ENCODE measurements at regions not wholly inside any gene's neighbourhood (a gene's known extent, or its start where the extent isn't known, plus 50 kb on each side); places are given as distances from the start of the nearest gene placed in this dataset.

DNA sequence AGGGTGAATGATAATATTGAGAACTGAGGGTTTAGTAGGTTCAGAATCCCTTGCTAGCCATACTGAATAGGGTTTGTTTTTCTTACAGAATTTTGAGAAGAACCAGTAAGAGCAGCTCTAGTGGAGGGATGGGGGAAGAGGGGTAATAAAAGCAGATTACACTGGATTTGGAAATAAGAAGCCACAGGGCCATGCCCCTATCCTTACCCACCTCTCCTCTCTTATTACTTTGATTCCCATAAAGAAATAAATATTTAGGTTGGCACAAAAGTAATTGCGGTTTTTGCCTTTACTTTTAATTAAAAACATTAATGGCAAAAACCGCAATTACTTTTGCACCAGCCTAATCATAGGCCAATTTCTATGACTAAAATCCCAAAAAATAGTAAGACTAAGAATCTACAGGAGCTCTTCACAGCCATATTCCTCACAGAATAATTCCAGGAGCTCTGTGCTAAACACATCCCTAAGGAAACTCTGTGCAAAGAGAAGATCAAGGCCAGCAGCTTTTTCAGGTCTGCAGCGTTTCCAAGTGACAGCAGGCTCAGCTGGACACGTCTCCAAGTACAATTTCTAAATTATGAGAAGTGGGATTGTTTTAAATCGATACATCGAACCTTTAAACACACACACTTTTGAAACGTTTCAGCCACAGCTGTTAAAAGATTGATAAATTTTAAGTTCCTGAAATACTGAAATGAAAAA is 58.4 kb upstream of the RTN4 start:
- no peak overlapping the region for H3K4me2 ChIP-seq (ENCODE audit: low read depth, low read length, poor library complexity, severe bottlenecking)
- H3K27ac ChIP-seq (ENCODE audit: low read length), result no peak overlapping the region
- H2AFZ ChIP-seq (ENCODE audit: low read length), result no peak overlapping the region
- DNase-seq, result no peak
- H3K9me2 ChIP-seq (replicated peaks; ENCODE audit: insufficient read depth, low read length), result no peaks in the 10 kb centered on the region
- H3K27me3 ChIP-seq (ENCODE audit: low read length), result no peaks in the 10 kb centered on the region
- H3K36me3 ChIP-seq (ENCODE audit: insufficient read depth, low read length), result no peaks in the 10 kb centered on the region
- H3K4me1 ChIP-seq (ENCODE audit: low read length), result peaks cover 11% of the 10 kb centered on the region
- no peak overlapping the region for H3K9ac ChIP-seq (ENCODE audit: low read length)
- no peak overlapping the region for H3K4me3 ChIP-seq (ENCODE audit: low read length)
- no peaks in the 10 kb centered on the region for H4K20me1 ChIP-seq (ENCODE audit: insufficient read depth, low read depth, low read length)
- H3K9me3 ChIP-seq (ENCODE audit: low read length), result no peaks in the 10 kb centered on the region
- H3K79me2 ChIP-seq (ENCODE audit: low read length), result no peaks in the 10 kb centered on the region

DNA sequence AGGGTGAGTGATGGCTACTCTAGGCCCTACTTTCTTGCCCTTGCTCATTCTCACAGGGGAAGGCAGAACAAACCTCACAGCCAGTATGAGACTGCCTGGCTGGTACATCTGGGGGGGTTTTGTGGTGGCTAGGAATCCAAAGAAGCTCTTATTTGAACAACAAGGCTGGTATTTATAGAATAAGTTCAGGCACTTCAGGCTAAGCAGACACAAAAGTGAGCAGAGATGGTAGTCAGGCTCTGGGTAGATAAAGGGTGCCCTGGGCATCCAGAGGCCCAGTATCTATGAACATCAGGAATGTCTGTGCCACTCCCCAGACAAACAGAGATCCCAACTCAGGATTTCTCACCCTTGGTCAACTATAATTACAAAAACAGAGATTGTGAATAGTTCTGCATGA is 57.2 kb upstream of the RTN4 start:
- no peak overlapping the region for H3K9ac ChIP-seq (ENCODE audit: low read length)
- no peaks in the 10 kb centered on the region for H3K27me3 ChIP-seq (ENCODE audit: low read length)
- H3K4me3 ChIP-seq (ENCODE audit: low read length), result no peak overlapping the region
- no peaks in the 10 kb centered on the region for H4K20me1 ChIP-seq (ENCODE audit: insufficient read depth, low read depth, low read length)
- H3K79me2 ChIP-seq (ENCODE audit: low read length), result no peaks in the 10 kb centered on the region
- no peaks in the 10 kb centered on the region for H3K36me3 ChIP-seq (ENCODE audit: insufficient read depth, low read length)
- peaks cover 3% of the 10 kb centered on the region for H3K4me1 ChIP-seq (ENCODE audit: low read length)
- no peak for DNase-seq
- no peak overlapping the region for H3K4me2 ChIP-seq (ENCODE audit: low read depth, low read length, poor library complexity, severe bottlenecking)
- no peaks in the 10 kb centered on the region for H3K9me3 ChIP-seq (ENCODE audit: low read length)
- H3K27ac ChIP-seq (ENCODE audit: low read length), result no peak overlapping the region
- peak overlapping the region; percentile 11; the same call in 1 of the 2 replicates for H2AFZ ChIP-seq (ENCODE audit: low read length)
- H3K9me2 ChIP-seq (replicated peaks; ENCODE audit: insufficient read depth, low read length), result no peaks in the 10 kb centered on the region

DNA sequence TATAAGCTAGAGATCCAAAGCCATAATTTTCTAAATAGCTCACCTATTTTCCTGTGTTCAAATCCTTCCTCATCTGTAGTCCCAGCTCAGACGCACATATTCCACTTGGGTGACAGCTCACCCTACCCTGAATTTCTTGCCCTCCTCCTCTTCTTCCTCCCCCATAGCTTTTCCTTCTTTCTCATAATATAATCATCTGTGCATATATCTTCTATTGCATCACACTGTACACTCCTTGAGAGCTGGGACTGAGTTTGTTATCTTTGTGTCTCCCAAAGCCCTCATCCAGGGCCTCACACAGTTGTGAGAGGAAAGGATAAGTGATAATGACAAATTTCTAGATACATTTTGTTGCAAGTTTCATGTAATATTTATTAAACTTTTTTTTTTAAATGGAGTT is 55.9 kb upstream of the RTN4 start:
- DNase-seq, result no peak
- Histone ChIP-seq H3K4me1 (ENCODE audit: low read length) (no peaks in the 10 kb centered on the region), H3K27ac (ENCODE audit: low read length) (no peak overlapping the region), H3K9ac (ENCODE audit: low read length) (no peak overlapping the region), H3K4me2 (ENCODE audit: low read depth, low read length, poor library complexity, severe bottlenecking) (no peak overlapping the region), H3K36me3 (ENCODE audit: insufficient read depth, low read length) (no peaks in the 10 kb centered on the region), H2AFZ (ENCODE audit: low read length) (no peak overlapping the region), H3K4me3 (ENCODE audit: low read length) (no peak overlapping the region), H3K79me2 (ENCODE audit: low read length) (no peaks in the 10 kb centered on the region), H4K20me1 (ENCODE audit: insufficient read depth, low read depth, low read length) (no peaks in the 10 kb centered on the region), H3K27me3 (ENCODE audit: low read length) (no peaks in the 10 kb centered on the region), H3K9me2 (replicated peaks; ENCODE audit: insufficient read depth, low read length) (no peaks in the 10 kb centered on the region), H3K9me3 (ENCODE audit: low read length) (no peaks in the 10 kb centered on the region)

DNA sequence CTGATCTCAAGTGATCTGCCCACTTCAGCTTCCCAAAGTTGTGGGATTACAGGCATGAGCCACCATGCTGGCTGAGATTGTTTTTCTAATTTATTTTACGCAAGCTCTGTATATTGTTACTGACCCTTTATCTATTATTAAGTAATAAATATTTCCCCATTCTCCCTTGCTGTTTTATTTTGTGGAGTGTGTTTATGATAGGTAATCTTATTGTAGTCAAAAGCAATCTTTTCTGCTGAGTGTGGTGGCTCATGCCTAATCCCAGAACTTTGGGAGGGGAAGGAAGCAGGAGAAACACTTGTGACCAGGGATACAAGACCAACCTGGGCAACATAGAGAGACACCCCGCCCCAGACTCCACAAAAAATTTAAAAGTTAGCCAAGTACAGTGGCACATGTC is 55.2 kb upstream of the RTN4 start:
- Histone ChIP-seq H3K4me2 (ENCODE audit: low read depth, low read length, poor library complexity, severe bottlenecking) (no peak overlapping the region), H3K36me3 (ENCODE audit: insufficient read depth, low read length) (no peaks in the 10 kb centered on the region), H3K9me2 (replicated peaks; ENCODE audit: insufficient read depth, low read length) (no peaks in the 10 kb centered on the region), H3K79me2 (ENCODE audit: low read length) (no peaks in the 10 kb centered on the region), H2AFZ (ENCODE audit: low read length) (no peak overlapping the region), H4K20me1 (ENCODE audit: insufficient read depth, low read depth, low read length) (no peaks in the 10 kb centered on the region), H3K4me1 (ENCODE audit: low read length) (peaks cover 3% of the 10 kb centered on the region), H3K27ac (ENCODE audit: low read length) (no peak overlapping the region), H3K27me3 (ENCODE audit: low read length) (no peaks in the 10 kb centered on the region), H3K9me3 (ENCODE audit: low read length) (no peaks in the 10 kb centered on the region), H3K9ac (ENCODE audit: low read length) (no peak overlapping the region), H3K4me3 (ENCODE audit: low read length) (no peak overlapping the region)
- no peak for DNase-seq

DNA sequence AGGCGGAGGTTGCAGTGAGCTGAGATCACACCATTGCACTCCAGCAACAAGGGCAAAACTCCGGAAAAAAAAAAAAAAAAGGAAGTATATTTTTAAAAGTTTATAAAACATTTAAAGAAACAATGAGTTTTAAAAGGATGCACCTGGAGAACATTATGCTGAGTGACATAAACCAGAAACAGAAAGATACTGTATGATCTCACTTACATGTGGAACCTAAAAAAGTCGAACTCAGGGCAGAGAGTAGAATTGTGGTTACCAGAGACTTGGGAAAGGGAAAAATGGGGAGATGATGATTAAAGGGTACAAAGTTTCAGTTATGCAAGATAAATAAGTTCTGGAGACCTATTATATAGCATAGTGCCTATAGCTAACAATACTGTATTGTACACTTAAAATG is 52.8 kb upstream of the RTN4 start:
- no peak overlapping the region for H3K9ac ChIP-seq (ENCODE audit: low read length)
- H3K4me1 ChIP-seq (ENCODE audit: low read length), result peaks cover 13% of the 10 kb centered on the region
- no peak overlapping the region for H2AFZ ChIP-seq (ENCODE audit: low read length)
- no peak for DNase-seq
- no peaks in the 10 kb centered on the region for H3K9me2 ChIP-seq (replicated peaks; ENCODE audit: insufficient read depth, low read length)
- no peaks in the 10 kb centered on the region for H3K79me2 ChIP-seq (ENCODE audit: low read length)
- H3K27ac ChIP-seq (ENCODE audit: low read length), result no peak overlapping the region
- no peaks in the 10 kb centered on the region for H3K36me3 ChIP-seq (ENCODE audit: insufficient read depth, low read length)
- H3K9me3 ChIP-seq (ENCODE audit: low read length), result no peaks in the 10 kb centered on the region
- no peak overlapping the region for H3K4me3 ChIP-seq (ENCODE audit: low read length)
- no peaks in the 10 kb centered on the region for H3K27me3 ChIP-seq (ENCODE audit: low read length)
- no peak overlapping the region for H3K4me2 ChIP-seq (ENCODE audit: low read depth, low read length, poor library complexity, severe bottlenecking)
- no peaks in the 10 kb centered on the region for H4K20me1 ChIP-seq (ENCODE audit: insufficient read depth, low read depth, low read length)

DNA sequence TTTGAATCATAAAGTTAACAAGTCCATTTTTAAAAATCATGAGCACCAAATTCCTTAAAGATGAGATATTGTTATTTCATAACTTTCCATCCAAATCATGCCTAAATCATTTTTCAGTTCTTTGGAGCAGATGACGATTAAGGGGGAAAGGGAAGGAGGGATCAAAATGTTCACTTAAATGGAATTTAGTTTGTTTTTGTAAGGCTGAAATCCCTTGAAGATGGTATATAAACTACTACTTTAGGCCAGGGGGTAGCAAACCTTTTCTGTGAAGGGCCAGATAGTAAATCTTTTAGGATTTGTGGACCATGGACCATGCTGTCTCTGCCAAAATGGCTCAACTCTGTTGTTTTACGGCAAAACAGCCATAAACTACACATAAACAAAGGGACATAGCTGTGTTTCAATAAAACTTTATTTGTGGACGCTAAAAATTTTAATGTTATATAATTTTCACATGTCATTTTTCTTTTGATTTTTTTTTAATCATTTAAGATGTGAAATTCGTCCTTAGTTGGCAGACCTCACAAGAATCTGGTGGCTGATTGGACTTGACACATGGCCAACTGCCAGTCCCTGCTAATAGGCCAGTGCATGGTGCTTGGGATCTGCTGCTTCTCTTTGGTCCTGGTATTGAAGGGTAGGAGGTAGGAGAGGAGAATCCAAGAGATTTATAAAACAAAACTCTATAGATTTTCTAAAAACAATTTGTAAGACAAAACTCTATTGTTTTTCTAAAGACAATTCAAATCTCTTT is 52.0 kb upstream of the RTN4 start:
- H3K4me2 ChIP-seq (ENCODE audit: low read depth, low read length, poor library complexity, severe bottlenecking), result no peak overlapping the region
- no peak overlapping the region for H3K4me3 ChIP-seq (ENCODE audit: low read length)
- H3K36me3 ChIP-seq (ENCODE audit: insufficient read depth, low read length), result no peaks in the 10 kb centered on the region
- H3K4me1 ChIP-seq (ENCODE audit: low read length), result peaks cover 13% of the 10 kb centered on the region
- H3K9me3 ChIP-seq (ENCODE audit: low read length), result no peaks in the 10 kb centered on the region
- H4K20me1 ChIP-seq (ENCODE audit: insufficient read depth, low read depth, low read length), result no peaks in the 10 kb centered on the region
- no peaks in the 10 kb centered on the region for H3K9me2 ChIP-seq (replicated peaks; ENCODE audit: insufficient read depth, low read length)
- no peak for DNase-seq
- H3K27ac ChIP-seq (ENCODE audit: low read length), result no peak overlapping the region
- no peak overlapping the region for H2AFZ ChIP-seq (ENCODE audit: low read length)
- H3K79me2 ChIP-seq (ENCODE audit: low read length), result no peaks in the 10 kb centered on the region
- H3K27me3 ChIP-seq (ENCODE audit: low read length), result no peaks in the 10 kb centered on the region
- H3K9ac ChIP-seq (ENCODE audit: low read length), result no peak overlapping the region

DNA sequence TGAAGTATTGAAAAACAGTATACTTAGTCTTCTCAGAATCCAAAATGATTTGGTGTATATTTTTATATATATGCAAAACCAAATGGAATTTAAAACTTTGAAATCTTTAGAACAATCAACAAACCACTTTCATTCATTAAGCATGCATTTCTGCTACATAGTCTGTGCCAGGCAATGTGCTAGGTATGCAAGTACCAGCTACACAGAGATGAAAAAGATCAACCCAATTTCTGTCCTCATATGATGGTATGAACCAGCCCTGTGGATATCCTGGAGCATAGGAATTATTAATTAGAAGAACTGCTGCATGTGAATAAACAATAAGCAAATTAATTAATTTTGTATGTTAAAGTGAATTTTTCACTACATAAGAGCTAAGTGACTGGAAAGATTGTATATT is 51.2 kb upstream of the RTN4 start:
- H3K27ac ChIP-seq (ENCODE audit: low read length), result no peak overlapping the region
- H3K4me2 ChIP-seq (ENCODE audit: low read depth, low read length, poor library complexity, severe bottlenecking), result no peak overlapping the region
- H3K4me3 ChIP-seq (ENCODE audit: low read length), result no peak overlapping the region
- DNase-seq, result no peak
- no peak overlapping the region for H3K9ac ChIP-seq (ENCODE audit: low read length)
- no peaks in the 10 kb centered on the region for H4K20me1 ChIP-seq (ENCODE audit: insufficient read depth, low read depth, low read length)
- no peaks in the 10 kb centered on the region for H3K9me3 ChIP-seq (ENCODE audit: low read length)
- no peak overlapping the region for H2AFZ ChIP-seq (ENCODE audit: low read length)
- no peaks in the 10 kb centered on the region for H3K79me2 ChIP-seq (ENCODE audit: low read length)
- peaks cover 13% of the 10 kb centered on the region for H3K4me1 ChIP-seq (ENCODE audit: low read length)
- H3K27me3 ChIP-seq (ENCODE audit: low read length), result no peaks in the 10 kb centered on the region
- H3K36me3 ChIP-seq (ENCODE audit: insufficient read depth, low read length), result no peaks in the 10 kb centered on the region
- no peaks in the 10 kb centered on the region for H3K9me2 ChIP-seq (replicated peaks; ENCODE audit: insufficient read depth, low read length)

DNA sequence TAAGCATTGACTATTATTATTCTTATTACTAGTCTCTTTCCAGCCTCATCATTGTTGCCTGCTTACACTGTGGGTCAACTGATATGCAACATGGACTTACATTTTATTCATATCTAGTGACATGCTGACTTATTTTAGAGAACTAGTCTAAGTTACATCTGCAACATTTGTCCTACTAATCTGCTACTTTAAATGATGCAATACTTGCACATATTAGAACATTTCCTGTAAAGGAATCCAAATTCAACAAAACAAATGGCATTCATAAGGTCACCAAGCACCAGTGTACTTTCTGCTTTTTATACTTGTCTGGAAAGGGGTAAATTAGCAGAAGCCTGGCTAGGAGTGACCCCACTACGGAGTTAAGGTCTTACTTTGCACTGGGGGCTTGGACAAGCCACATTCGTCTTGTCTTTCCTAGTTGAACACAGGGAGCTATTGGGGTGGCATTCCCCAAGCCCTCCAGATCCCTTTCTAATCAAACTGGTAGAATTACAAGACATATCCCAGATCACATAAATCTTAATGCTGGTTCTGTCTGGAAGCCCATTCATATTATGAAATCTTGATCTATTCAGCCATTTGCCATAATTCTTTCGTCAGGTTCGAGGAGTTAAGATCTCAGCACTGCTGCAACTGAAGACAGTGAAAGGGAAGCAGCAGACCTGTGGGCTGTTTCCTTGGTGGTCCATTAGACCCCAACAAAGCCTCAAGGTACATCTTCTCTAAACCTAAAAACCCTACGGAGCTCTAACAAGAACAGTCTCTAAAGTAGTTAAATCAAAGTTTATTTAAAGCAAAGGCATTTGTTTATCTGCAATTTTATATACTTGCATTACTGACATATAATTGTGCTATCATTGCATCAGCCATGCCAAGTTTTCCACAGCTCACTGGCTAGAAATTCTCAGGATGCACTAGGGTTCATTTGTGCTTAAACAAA is 49.9 kb upstream of the RTN4 start:
- DNase-seq, result no peak
- H4K20me1 ChIP-seq (ENCODE audit: insufficient read depth, low read depth, low read length), result no peaks in the 10 kb centered on the region
- H3K27me3 ChIP-seq (ENCODE audit: low read length), result no peaks in the 10 kb centered on the region
- no peak overlapping the region; the same call in 1 of the 2 replicates for H3K9ac ChIP-seq (ENCODE audit: low read length)
- H3K9me2 ChIP-seq (replicated peaks; ENCODE audit: insufficient read depth, low read length), result no peaks in the 10 kb centered on the region
- no peak overlapping the region for H3K4me3 ChIP-seq (ENCODE audit: low read length)
- H3K4me2 ChIP-seq (ENCODE audit: low read depth, low read length, poor library complexity, severe bottlenecking), result no peak overlapping the region
- H3K79me2 ChIP-seq (ENCODE audit: low read length), result no peaks in the 10 kb centered on the region
- peak overlapping the region; percentile 37; the same call in 1 of the 2 replicates for H2AFZ ChIP-seq (ENCODE audit: low read length)
- H3K27ac ChIP-seq (ENCODE audit: low read length), result peak overlapping the region; percentile 33; the same call in 1 of the 2 replicates
- no peaks in the 10 kb centered on the region for H3K36me3 ChIP-seq (ENCODE audit: insufficient read depth, low read length)
- peaks cover 13% of the 10 kb centered on the region for H3K4me1 ChIP-seq (ENCODE audit: low read length)
- no peaks in the 10 kb centered on the region for H3K9me3 ChIP-seq (ENCODE audit: low read length)
